Keratinocyte (primary cell): ENCODE measurements at regions not wholly inside any gene's neighbourhood (a gene's known extent, or its start where the extent isn't known, plus 50 kb on each side); places are given as distances from the start of the nearest gene placed in this dataset.

Experiments
- EZH2 ChIP-seq: IDR thresholded peaks from one replicate; pipeline ENCODE4 v1.6.1; 2012; ENCODE audit warnings: inconsistent platforms, mild to moderate bottlenecking, low read length, moderate library complexity
- TF ChIP-seq, protein P1 (sequence below), 3 experiments: IDR thresholded peaks in 1 of 3; conservative IDR thresholded peaks in 1 of 3; optimal IDR thresholded peaks in 1 of 3; 2 replicates in 2 of 3; 3 replicates in 1 of 3; pipeline versions ENCODE3 to v1.5.1; 2011; ENCODE audit warnings: low read length in 3 of 3, mild to moderate bottlenecking in 3 of 3, moderate library complexity in 2 of 3, control low read depth in 1 of 3, inconsistent platforms in 1 of 3; ENCODE audit not compliant: insufficient read depth in 2 of 3; ENCODE audit errors: extremely low read depth in 1 of 3

DNA sequence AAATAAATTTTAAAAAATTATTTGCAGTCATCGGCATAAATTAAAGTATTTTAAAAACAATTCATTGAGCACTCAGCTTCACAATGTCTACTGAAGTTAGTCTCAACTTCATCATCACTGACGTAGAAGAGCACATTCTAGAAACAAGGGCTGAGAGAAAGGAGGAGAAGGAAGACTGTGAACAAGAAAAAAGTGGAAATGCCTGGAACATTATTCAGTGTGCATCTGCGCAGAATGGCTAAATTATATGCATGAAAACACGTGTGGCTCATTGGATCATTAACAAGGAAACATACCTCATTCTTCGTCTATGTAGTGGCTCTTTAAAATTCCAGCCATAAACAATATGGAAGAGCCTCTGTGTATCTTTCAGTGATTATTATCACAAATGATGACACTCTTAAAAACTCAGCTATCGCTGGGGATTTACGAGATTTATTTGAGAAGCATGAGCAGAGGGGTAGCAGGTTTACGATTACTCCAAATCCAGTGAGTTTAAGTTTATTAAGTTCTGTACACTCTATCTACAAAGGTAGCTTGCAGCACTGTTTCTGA, 404.2 kb upstream of the CDIN1 start:
- TF ChIP-seq, protein P1, sequence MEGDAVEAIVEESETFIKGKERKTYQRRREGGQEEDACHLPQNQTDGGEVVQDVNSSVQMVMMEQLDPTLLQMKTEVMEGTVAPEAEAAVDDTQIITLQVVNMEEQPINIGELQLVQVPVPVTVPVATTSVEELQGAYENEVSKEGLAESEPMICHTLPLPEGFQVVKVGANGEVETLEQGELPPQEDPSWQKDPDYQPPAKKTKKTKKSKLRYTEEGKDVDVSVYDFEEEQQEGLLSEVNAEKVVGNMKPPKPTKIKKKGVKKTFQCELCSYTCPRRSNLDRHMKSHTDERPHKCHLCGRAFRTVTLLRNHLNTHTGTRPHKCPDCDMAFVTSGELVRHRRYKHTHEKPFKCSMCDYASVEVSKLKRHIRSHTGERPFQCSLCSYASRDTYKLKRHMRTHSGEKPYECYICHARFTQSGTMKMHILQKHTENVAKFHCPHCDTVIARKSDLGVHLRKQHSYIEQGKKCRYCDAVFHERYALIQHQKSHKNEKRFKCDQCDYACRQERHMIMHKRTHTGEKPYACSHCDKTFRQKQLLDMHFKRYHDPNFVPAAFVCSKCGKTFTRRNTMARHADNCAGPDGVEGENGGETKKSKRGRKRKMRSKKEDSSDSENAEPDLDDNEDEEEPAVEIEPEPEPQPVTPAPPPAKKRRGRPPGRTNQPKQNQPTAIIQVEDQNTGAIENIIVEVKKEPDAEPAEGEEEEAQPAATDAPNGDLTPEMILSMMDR (optimal IDR thresholded peaks at IDR 0.05 in 1 of 3, IDR thresholded peaks at IDR 0.05 in 1 of 3, conservative IDR thresholded peaks at IDR 0.05 in 1 of 3; ENCODE audit: extremely low read depth in 1 of 3, insufficient read depth in 2 of 3, low read length in 3 of 3) = no peak
- no peak for TF ChIP-seq EZH2
